LNCaP clone FGC (cell line): ENCODE measurements at regions not wholly inside any gene's neighbourhood (a gene's known extent, or its start where the extent isn't known, plus 50 kb on each side); places are given as distances from the start of the nearest gene placed in this dataset.
"Not testable (repeated sequence)": the region's sequence is repeated elsewhere in the genome, so short reads cannot be mapped to it uniquely, and the experiment has no call there.

Experiments
- DNase-seq: peaks from one replicate; pipeline ENCODE4 v3.0.0-alpha.2; 2011; ENCODE audit warnings: low read depth
- H3K4me3 ChIP-seq: 2 replicates; pipeline ENCODE4 v1.5.1; 2011; ENCODE audit warnings: mild to moderate bottlenecking, low read depth, low read length, control low read depth
- CTCF ChIP-seq: IDR thresholded peaks from 2 replicates; pipeline ENCODE4 v1.5.1; 2012; ENCODE audit warnings: mild to moderate bottlenecking; ENCODE audit not compliant: control insufficient read depth, insufficient read depth; ENCODE audit errors: extremely low read depth

GRCh38 chr3:78098367-78098766 lies 1058.5 kb downstream of the ROBO2 start:
- no peak for DNase-seq
- no peak for TF ChIP-seq CTCF
- H3K4me3 ChIP-seq = no peak overlapping the region

- H3K4me3 ChIP-seq = no peak overlapping the region
- DNase-seq = no peak
- no peak for TF ChIP-seq CTCF
Observed at GRCh38 chr3:78101384-78101783, 1061.5 kb downstream of the ROBO2 start.

- H3K4me3 ChIP-seq, DNase-seq: not testable (repeated sequence)
Observed at GRCh38 chr3:78108269-78108961, 1068.5 kb downstream of the ROBO2 start.

- TF ChIP-seq CTCF = no peak
- no peak for DNase-seq
- no peak overlapping the region for H3K4me3 ChIP-seq
Observed at GRCh38 chr3:78112291-78113010, 1072.6 kb downstream of the ROBO2 start.

GRCh38 chr3:78115983-78116382 lies 1076.1 kb downstream of the ROBO2 start:
- H3K4me3 ChIP-seq = no peak overlapping the region
- no peak for DNase-seq
- no peak for TF ChIP-seq CTCF

- TF ChIP-seq CTCF = no peak
- no peak for DNase-seq
- H3K4me3 ChIP-seq = no peak overlapping the region
Observed at GRCh38 chr3:78116874-78117273, 1077.0 kb downstream of the ROBO2 start.

GRCh38 chr3:78123058-78123457 lies 1083.2 kb downstream of the ROBO2 start:
- no peak overlapping the region for H3K4me3 ChIP-seq
- TF ChIP-seq CTCF = no peak
- DNase-seq = peak; percentile 54
